ENCODE measurements at regions not wholly inside any gene's neighbourhood (a gene's known extent, or its start where the extent isn't known, plus 50 kb on each side); places are given as distances from the start of the nearest gene placed in this dataset.

GRCh38 chr2:153808679-153809078, 63.0 kb upstream of the GALNT13 start:
- TF ChIP-seq CTCF (IDR thresholded peaks at IDR 0.05; ENCODE audit: control extremely low read depth, extremely low read depth, low read depth, missing control alignments): no peak
- ChIA-PET CTCF (no interaction called here), POLR2A (no interaction called here)
- no peak for DNase-seq (ENCODE audit: extremely low spot score)

DNA sequence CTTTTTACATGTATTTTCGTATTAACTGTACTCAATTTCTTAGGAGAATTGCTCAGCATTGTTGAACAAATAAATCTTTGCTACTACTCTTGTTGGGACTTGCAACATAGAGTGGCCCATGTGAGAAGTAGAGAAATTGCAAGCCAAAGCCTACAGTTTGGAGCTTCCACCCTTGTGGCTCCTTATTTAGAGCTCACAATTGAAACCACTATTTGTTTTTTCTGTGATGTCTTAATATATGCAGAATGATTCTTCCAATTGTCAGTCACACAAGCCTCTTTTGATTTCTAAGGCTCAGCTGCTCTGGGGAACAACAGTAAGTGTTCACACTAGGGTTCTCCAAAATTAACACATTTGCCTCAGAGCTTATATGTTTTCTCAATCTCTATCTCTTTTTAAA, 60.2 kb upstream of the GALNT13 start:
- TF ChIP-seq CTCF (IDR thresholded peaks at IDR 0.05; ENCODE audit: control extremely low read depth, extremely low read depth, low read depth, missing control alignments): no peak
- ChIA-PET POLR2A (no interaction called here), CTCF (interaction anchor here (1.1 kb wide), 1 partner anchor 10 kb away, joined by 3 read pairs; no protein-coding TSS in a partner anchor)

DNA sequence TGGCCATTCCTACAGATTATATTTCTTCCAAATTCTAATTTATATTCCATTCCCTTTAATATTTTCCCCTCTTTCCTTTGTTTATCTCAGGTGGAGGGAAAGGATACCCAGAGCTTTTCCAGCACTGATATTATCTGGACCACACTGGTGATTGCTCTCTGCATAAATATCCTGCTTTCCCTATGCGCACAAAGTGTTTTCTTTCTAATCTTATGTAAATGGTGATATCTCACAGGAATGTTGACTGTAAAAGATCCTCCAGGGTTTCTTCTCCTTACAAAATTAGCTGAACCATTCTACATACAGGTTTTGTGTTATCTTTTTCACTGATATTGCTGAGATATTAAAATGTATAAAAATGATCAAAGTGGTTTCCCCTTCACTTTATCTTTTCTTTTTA, 59.1 kb upstream of the GALNT13 start:
- ChIA-PET POLR2A (no interaction called here), CTCF (no interaction called here)
- no peak for DNase-seq (ENCODE audit: extremely low spot score)
- TF ChIP-seq CTCF (IDR thresholded peaks at IDR 0.05; ENCODE audit: control extremely low read depth, extremely low read depth, low read depth, missing control alignments): no peak

More for the DNA sequence above, 60.2 kb upstream of the GALNT13 start:
- DNase-seq (ENCODE audit: extremely low spot score): no peak

GRCh38 chr2:153818242-153818641, 53.5 kb upstream of the GALNT13 start:
- no peak for DNase-seq (ENCODE audit: extremely low spot score)
- no peak for TF ChIP-seq CTCF (IDR thresholded peaks at IDR 0.05; ENCODE audit: control extremely low read depth, extremely low read depth, low read depth, missing control alignments)
- CTCF ChIA-PET: interaction anchor here (1.5 kb wide), 1 partner anchor 18 kb away, joined by 3 read pairs; no protein-coding TSS in a partner anchor

DNA sequence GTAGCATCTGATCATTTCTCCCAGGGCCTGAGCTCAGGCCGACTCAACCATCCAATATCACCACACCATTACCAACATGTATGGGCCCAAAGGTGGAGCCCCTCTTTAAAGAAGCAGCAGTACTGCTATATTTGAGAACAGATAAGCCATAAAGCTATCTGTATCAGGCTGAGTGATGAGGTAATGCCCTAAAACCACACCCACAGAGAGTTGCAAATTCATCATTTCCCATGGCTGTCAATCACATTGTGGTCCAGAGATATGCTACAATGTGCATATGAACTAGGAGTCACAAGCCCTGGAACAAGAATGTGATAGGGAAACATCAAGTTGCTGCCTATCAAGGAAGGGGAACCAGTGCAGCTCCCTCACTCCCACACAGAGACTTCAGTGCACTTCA, 52.6 kb upstream of the GALNT13 start:
- no peak for TF ChIP-seq CTCF (IDR thresholded peaks at IDR 0.05; ENCODE audit: control extremely low read depth, extremely low read depth, low read depth, missing control alignments)
- ChIA-PET POLR2A (no interaction called here), CTCF (interaction anchor here (1.5 kb wide), 1 partner anchor 18 kb away, joined by 3 read pairs; no protein-coding TSS in a partner anchor)
- DNase-seq (ENCODE audit: extremely low spot score): no peak

More at GRCh38 chr2:153818242-153818641, 53.5 kb upstream of the GALNT13 start:
- POLR2A ChIA-PET: no interaction called here

- ChIA-PET POLR2A (no interaction called here), CTCF (no interaction called here)
- DNase-seq (ENCODE audit: extremely low spot score): no peak
- TF ChIP-seq CTCF (IDR thresholded peaks at IDR 0.05; ENCODE audit: control extremely low read depth, extremely low read depth, low read depth, missing control alignments): no peak
These were observed 52.2 kb upstream of the GALNT13 start for GRCh38 chr2:153819501-153819900.
